ENCODE measurements at regions not wholly inside any gene's neighbourhood (a gene's known extent, or its start where the extent isn't known, plus 50 kb on each side); places are given as distances from the start of the nearest gene placed in this dataset.

DNA sequence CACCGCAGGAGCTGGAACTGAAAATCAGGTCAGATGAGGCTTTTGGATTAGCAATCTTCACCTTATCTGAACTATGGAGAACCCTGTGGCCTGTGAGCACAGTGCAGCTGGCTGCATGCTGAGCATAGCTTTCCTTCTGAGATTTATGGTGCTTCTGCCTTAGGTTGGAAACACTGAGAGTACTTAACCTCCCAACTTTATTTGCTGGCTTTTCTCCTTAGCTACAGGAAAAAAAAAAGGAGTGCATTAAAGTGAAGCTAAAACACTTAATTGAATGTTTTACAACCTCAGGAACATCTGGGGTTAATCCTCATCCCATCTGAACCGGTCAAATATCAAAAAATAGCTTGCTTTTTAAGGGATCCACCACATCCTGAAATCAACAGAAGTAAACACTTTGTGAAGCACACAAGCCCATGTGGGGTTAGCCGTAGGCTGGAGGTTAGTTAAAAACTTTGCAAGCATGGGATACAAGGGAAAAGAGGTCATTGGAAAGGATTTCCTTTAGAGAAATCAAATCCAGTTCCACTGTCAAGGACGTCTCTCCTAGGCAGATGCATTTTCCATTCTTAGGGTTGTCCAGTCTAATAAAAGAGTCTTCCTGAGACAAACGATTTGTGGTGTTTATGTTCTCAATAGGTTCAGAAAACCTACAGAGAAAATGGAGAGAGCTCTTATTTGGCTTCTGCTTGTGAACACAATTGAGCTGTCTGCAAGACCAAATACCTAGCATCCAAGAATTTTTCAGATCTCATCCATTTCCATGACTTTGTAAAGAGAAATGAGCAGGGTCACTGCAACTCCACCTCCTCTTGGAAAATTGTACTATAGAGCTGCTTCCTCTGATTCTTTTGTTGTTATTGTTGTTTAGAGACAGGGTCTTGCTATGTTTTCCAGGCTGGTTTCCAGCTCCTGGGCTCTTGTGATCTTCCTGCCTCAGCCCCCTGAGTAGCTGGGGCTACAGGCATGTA is 470.4 kb upstream of the IGFBP3 start:
- no peak overlapping the region for H3K27ac ChIP-seq
- no peaks in the 10 kb centered on the region for H3K4me1 ChIP-seq
- TF ChIP-seq, protein P1, sequence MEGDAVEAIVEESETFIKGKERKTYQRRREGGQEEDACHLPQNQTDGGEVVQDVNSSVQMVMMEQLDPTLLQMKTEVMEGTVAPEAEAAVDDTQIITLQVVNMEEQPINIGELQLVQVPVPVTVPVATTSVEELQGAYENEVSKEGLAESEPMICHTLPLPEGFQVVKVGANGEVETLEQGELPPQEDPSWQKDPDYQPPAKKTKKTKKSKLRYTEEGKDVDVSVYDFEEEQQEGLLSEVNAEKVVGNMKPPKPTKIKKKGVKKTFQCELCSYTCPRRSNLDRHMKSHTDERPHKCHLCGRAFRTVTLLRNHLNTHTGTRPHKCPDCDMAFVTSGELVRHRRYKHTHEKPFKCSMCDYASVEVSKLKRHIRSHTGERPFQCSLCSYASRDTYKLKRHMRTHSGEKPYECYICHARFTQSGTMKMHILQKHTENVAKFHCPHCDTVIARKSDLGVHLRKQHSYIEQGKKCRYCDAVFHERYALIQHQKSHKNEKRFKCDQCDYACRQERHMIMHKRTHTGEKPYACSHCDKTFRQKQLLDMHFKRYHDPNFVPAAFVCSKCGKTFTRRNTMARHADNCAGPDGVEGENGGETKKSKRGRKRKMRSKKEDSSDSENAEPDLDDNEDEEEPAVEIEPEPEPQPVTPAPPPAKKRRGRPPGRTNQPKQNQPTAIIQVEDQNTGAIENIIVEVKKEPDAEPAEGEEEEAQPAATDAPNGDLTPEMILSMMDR (IDR thresholded peaks at IDR 0.05), result no peak
- no peaks in the 10 kb centered on the region for H3K27me3 ChIP-seq
- no peak for DNase-seq (ENCODE audit: low spot score in 2 of 2)
- intact Hi-C loops (cut with DNase I), result no loop called here
- H3K36me3 ChIP-seq, result no peaks in the 10 kb centered on the region
- no peak overlapping the region for H3K4me3 ChIP-seq
- H3K9me3 ChIP-seq, result no peaks in the 10 kb centered on the region

DNA sequence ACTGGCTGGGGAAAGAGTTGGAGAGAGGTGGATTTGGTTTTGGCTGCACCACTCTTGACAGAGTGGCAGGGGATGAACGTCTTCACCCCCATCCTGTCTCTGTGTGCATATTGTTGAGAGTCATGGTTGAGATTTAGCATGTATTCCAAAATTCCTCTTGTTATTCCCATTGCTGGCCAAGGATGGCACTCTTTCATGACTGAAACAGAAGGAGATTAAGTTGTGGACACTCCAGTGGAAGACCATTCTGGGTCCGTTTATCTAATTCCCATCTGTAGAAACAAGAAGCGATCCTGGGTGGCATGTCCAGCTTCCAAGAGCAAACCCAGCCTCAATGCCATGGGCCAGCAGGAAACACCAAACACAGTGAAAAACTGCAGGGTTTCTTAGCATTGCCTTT is 469.0 kb upstream of the IGFBP3 start:
- Histone ChIP-seq H3K27me3 (no peaks in the 10 kb centered on the region), H3K9me3 (no peaks in the 10 kb centered on the region), H3K4me1 (no peaks in the 10 kb centered on the region), H3K36me3 (no peaks in the 10 kb centered on the region), H3K4me3 (no peak overlapping the region), H3K27ac (no peak overlapping the region)
- TF ChIP-seq, protein P1 (IDR thresholded peaks at IDR 0.05), result no peak
- DNase-seq (ENCODE audit: low spot score in 2 of 2), result no peak
- intact Hi-C loops (cut with DNase I), result no loop called here

DNA sequence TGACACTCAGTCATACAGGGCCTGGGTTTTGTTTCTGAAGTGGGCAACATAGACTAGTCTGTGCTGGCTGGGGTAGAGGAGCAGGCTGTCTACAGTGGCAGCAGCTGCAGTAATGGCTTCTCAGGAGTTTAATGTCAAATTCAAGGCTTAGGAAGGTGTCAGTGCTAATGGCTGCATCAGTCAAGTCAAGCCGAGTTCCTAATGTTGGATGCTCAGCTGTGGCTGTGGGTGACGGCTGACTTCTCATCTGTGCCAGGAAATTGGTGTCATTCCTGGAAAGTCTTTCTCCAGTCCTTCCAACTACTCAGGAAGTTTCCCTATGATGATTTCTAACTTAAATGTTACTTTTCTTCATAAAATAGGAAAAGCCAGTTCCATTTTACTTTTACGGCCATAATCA is 468.1 kb upstream of the IGFBP3 start:
- H3K27ac ChIP-seq, result no peak overlapping the region
- H3K36me3 ChIP-seq, result no peaks in the 10 kb centered on the region
- no peaks in the 10 kb centered on the region for H3K9me3 ChIP-seq
- no peaks in the 10 kb centered on the region for H3K4me1 ChIP-seq
- no peak for DNase-seq (ENCODE audit: low spot score in 2 of 2)
- no peaks in the 10 kb centered on the region for H3K27me3 ChIP-seq
- intact Hi-C loops (cut with DNase I), result no loop called here
- TF ChIP-seq, protein P1 (IDR thresholded peaks at IDR 0.05), result no peak
- H3K4me3 ChIP-seq, result no peak overlapping the region

DNA sequence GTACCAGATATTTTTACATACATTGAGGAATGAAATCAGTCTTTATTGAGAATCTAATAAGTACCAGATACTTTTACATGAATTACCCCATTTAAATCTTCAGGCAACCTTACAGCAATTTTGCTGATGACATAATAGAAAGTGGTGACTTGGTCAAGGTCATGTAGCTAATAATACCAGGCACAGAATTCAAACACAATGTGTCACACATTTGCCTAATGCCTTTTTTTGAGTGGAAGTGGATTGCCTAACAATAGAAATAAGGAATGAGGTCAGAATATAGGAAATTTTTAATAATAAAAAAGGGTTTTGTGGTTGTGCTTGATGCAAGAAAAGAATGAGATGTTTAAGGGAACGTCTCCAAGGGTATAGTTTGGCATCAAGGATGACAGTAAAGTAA is 466.6 kb upstream of the IGFBP3 start:
- H3K4me1 ChIP-seq, result no peaks in the 10 kb centered on the region
- intact Hi-C loops (cut with DNase I), result no loop called here
- H3K27me3 ChIP-seq, result no peaks in the 10 kb centered on the region
- TF ChIP-seq, protein P1 (IDR thresholded peaks at IDR 0.05), result no peak
- no peak for DNase-seq (ENCODE audit: low spot score in 2 of 2)
- no peak overlapping the region for H3K27ac ChIP-seq
- H3K4me3 ChIP-seq, result no peak overlapping the region
- no peaks in the 10 kb centered on the region for H3K36me3 ChIP-seq
- H3K9me3 ChIP-seq, result no peaks in the 10 kb centered on the region

DNA sequence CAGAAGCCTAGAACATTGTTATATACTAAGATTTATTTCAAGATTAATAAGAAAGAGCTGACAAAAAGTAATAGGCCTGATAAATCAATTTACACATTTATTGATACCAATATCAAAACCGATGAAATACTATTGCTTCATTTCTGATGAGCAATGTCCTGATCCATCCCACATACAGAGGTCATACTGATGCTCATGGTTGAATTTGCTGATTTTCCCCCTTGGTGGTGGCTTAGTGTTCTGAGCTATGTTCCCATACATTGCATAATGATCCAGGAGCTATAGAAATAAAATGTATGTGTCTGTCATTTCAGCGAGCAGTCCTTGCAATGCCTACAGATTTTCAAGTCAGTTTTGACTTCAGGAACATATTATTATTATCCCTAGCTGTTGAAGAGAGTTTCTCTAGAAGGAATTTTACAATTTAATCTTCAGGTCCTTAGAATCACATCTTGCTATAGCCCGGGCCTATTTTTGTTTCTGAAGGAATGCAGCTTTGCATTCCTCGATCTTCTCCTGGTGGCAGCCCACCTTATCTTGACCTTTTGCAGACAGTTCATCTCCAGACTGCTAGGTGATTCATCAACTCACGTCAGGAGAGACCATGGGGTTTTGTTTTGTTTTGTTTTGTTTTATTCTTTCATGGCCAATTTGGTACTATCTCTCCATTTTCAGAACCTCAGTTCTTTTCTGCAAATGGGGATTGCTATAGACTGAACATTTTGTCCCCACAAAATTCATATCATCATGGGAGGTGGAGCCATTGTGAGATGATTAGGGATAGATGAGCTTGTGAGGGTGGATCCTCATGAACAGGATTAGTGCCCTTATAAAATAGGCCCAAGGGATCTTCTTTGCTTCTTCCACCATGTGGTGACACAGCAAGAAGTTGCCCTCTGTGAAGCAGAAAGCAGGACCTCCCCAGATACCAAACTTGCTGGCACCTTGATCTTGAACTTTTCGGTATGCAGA is 465.6 kb upstream of the IGFBP3 start:
- no peaks in the 10 kb centered on the region for H3K9me3 ChIP-seq
- H3K4me1 ChIP-seq, result no peaks in the 10 kb centered on the region
- TF ChIP-seq, protein P1 (IDR thresholded peaks at IDR 0.05), result no peak
- H3K4me3 ChIP-seq, result no peak overlapping the region
- no peak for DNase-seq (ENCODE audit: low spot score in 2 of 2)
- no peak overlapping the region for H3K27ac ChIP-seq
- H3K36me3 ChIP-seq, result no peaks in the 10 kb centered on the region
- H3K27me3 ChIP-seq, result no peaks in the 10 kb centered on the region
- intact Hi-C loops (cut with DNase I), result no loop called here

Measured in ascending aorta (tissue), 2 donors.